ENCODE measurements at regions not wholly inside any gene's neighbourhood (a gene's known extent, or its start where the extent isn't known, plus 50 kb on each side); places are given as distances from the start of the nearest gene placed in this dataset.
"Not testable (repeated sequence)": the region's sequence is repeated elsewhere in the genome, so short reads cannot be mapped to it uniquely, and the experiment has no call there.

- no peak for DNase-seq (ENCODE audit: low read depth)
These were observed 68.1 kb upstream of the IFFO2 start for GRCh38 chr1:19024532-19024931.

DNA sequence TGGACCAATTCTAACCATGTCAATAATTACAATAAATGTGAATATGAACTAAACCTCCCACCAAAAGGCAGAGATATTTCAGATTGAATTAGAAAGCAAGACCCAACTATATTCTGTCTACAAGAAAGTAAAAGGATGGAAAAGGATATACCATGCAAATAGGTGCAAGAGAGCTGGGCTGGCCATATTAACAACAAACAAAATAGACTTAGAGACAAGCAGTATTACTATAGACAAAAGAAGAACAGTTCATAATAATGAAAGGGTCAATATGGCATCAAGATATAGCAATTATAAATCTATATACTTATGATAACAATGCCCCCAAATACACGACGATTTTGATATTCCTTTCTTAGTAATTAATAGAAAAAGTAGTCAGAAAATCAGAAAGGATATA is 67.3 kb upstream of the IFFO2 start:
- DNase-seq (ENCODE audit: low read depth): no peak

DNA sequence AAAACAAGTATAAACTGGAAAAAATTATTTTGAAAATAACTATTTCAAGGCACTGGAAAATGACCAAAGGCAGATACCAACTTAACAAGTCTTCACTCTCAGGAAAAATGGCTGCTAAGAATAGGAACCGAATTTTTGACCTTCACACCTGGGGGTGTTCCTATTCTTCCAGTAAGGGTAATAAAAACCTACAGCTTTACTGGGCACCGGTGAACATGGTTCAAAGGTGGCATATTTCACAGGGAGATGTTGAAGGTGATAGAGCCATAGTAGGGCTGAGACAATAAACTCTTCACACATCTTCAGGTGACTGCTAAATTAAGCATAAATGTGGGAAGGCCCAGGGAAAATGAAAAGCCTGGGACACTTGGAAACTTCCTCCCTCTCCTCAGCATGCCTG is 65.4 kb upstream of the IFFO2 start:
- DNase-seq (ENCODE audit: low read depth): no peak

DNA sequence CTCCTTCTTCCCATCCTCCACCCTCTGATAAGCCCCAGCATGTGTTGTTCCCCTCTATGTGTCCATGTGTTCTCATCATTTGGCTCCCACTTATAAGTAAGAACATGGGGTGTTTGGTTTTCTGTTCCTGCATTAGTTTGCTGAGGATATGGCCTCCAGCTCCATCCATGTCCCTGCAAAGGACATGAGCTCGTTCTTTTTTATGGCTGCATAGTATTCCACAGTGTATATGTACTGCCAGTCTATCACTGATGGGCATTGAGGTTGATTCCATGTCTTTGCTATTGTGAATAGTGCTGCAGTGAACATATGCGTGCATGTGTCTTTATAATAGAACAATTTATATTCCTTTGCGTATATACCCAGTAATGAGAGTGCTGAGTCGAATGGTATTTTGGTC is 62.8 kb upstream of the IFFO2 start:
- not testable (repeated sequence) for DNase-seq (ENCODE audit: low read depth)

DNA sequence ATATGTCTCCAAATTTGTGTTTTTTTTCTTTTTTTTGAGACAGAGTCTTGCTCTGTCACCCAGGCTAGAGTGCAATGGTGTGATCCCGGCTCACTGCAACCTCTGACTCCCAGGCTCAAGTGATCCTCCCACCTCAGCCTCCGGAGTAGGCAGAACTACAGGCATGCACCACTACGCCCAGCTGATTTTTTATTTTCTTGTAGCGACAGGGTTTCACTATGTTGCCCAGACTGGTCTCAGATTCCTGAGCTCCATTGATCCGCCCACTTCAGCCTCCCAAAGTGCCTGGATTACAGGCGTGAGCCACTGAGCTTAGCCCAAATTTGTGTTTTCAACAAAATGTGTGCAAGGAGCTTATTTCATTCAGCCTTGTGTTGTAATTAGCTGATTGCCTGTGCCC is 59.0 kb upstream of the IFFO2 start:
- DNase-seq (ENCODE audit: low read depth): no peak

DNA sequence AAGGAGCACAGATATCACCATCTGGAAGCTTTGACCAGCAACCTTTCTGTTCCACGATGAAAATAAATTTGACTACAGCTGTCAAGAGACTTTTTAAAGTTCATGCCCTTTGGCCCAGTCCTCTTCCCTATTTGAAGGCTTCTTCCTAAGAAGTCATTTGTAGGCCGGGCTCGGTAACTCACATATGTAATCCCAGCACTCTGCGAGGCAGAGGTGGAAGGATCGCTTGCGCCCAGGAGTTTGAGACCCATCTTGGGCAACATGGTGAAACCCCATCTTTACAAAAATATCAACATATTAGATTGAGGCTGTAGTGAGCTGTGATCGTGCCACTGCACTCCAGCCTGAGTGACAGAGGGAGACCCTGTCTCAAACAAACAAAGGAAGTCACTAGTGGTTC is 58.3 kb upstream of the IFFO2 start:
- DNase-seq (ENCODE audit: low read depth): no peak

DNA sequence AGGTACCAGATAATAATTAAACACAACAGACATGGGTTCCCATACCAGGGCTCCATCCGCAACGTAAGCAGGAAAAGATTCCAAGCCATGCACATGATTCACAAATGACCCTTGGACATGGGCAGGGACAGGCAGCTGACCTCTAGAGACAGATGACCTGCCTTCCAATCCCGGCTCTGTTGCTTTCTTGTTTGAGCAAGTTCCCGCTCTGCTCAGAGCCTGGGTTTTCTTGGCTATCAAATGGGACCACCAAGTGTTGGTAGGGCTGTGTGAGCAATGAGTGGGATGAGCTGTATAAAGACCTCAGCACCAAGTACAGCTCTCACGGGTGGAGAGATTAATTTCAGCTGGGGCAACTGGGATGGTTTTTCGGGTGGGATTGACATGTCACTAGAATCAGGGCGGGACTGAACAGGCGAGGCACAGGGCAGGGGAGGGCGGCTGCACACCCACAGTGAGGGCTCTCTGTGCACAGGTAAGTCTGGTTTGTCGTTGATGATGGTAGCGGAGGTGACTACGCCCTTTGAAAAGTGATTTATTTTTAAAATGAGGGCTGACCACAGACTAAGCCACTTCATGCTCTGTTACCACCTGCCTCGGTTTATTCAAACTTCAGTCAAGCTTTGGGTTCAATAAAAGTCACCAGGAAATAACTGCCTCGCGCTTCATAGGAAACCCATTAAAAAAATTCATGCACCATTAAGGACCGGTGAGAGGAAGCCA is 57.5 kb upstream of the IFFO2 start:
- DNase-seq (ENCODE audit: low read depth): no peak

DNA sequence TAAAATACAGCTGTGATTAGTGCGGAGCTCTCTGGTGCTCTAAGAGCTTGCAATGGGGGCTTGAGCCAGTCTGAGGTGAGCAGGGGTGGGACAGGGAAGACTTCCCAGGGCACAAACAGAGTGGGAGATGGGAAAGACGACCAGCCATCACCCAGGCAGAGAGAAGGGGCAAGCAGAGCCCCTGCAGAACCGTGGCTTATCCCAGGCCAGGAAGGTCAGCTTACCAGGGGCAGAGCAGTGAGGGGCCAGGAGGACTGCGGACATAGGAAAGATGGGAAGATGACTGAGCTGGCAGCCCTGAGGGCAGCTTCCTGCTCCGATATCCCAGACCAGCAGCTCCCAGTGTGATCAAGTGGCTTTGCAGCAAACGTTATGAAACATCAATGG is 55.4 kb upstream of the IFFO2 start:
- no peak for DNase-seq (ENCODE audit: low read depth)

- DNase-seq (ENCODE audit: low read depth): peak; percentile 77
These were observed 54.7 kb upstream of the IFFO2 start for GRCh38 chr1:19010995-19011844.

- no peak for DNase-seq (ENCODE audit: low read depth)
These were observed 54.0 kb upstream of the IFFO2 start for GRCh38 chr1:19010503-19010902.

GRCh38 chr1:19009882-19010321 is 53.4 kb upstream of the IFFO2 start:
- DNase-seq (ENCODE audit: low read depth): no peak

- DNase-seq (ENCODE audit: low read depth): no peak
These were observed 52.8 kb upstream of the IFFO2 start for GRCh38 chr1:19009126-19009881.

DNA sequence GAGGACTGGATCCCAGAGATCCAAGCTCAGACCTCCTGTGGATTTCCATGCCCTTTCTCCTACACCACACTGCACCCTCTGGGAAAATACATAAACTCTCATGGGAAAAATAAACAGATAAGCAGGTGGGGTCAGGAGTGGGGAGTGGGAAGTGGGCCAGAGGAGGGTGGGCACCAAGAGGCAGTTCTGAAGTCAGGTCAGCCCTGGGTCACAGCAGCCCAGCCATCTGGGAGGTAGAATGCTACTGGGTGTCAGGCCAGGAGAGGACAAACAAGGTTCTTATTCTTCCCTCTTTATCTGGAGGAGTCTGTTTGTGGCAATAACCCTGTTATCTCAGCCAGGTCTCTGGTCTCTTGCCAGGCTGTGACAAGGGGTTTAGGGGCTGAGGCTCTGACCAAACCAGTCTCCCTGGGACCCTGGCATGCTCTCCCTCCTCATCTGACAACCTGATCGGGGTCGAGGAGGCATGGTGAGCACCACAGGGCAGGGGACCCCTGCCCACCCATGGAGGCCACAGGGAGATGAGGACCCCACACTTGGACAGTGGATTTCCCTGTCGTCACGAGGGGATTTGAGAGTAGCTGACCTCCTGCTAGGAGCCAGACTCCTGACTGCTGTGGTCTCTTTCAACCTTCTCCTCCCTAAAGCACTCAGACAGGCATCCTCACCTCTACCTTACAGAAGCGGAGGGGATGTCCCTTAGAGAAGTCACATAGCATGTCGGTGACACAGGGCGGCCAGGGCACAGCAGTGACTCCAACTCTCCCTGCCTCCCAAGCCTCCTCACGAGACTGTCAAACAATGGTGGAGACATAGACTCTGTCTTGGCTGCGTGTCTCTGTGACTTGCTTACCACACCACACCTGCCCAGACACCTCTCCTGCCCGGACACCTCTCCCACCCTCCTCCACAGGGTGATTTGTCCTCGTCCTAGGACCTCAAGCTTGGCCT is 51.3 kb upstream of the IFFO2 start:
- no peak for DNase-seq (ENCODE audit: low read depth)

GRCh38 chr1:19006837-19007271 is 50.4 kb upstream of the IFFO2 start:
- DNase-seq (ENCODE audit: low read depth): no peak

All from activated T-cell treated with anti-CD3 and anti-CD28 coated beads for 48 hours (primary cell).